SK-N-SH treated with all-trans-retinoic acid at 6 μM for 48 hours (cell line): ENCODE measurements at regions not wholly inside any gene's neighbourhood (a gene's known extent, or its start where the extent isn't known, plus 50 kb on each side); places are given as distances from the start of the nearest gene placed in this dataset.

Source experiments
- ARNTL ChIP-seq: fragments of 450-650 bp; formaldehyde crosslinking; IDR thresholded peaks from 2 replicates; pipeline ENCODE4 v1.5.0; 2020; ENCODE audit warnings: low read depth, mild to moderate bottlenecking, moderate library complexity, borderline replicate concordance
- OSR1 ChIP-seq: fragments of 250-450 bp; sonication (Bioruptor Pico); IDR thresholded peaks from 2 replicates; pipeline ENCODE4 v1.8.0; 2022; ENCODE audit warnings: moderate library complexity, mild to moderate bottlenecking, inconsistent platforms
- PPARA ChIP-seq: fragments of 250-450 bp; sonication (Bioruptor Pico); IDR thresholded peaks from 2 replicates; pipeline ENCODE4 v1.5.0; 2020; ENCODE audit warnings: mild to moderate bottlenecking, borderline replicate concordance
- RARB ChIP-seq: fragments of 250-450 bp; sonication (Bioruptor Pico); IDR thresholded peaks from 2 replicates; pipeline ENCODE4 v1.8.0; 2021; ENCODE audit warnings: mild to moderate bottlenecking, moderate library complexity
- ZNF8 ChIP-seq: fragments of 450-650 bp; formaldehyde crosslinking; IDR thresholded peaks from 2 replicates; pipeline ENCODE4 v1.5.0; 2020; ENCODE audit warnings: mild to moderate bottlenecking, moderate library complexity
- TF ChIP-seq, protein P1 (sequence below): fragments of 250-450 bp; sonication (Bioruptor Pico); IDR thresholded peaks from 2 replicates; pipeline ENCODE4 v1.5.1; 2020; ENCODE audit warnings: low read depth, mild to moderate bottlenecking, moderate library complexity
- TF ChIP-seq, protein P2 (sequence below): fragments of 250-450 bp; sonication (Bioruptor Pico); IDR thresholded peaks from 2 replicates; pipeline ENCODE4 v1.8.0; 2020; ENCODE audit warnings: mild to moderate bottlenecking, moderate library complexity, borderline replicate concordance
- TF ChIP-seq, protein P3 (sequence below): fragments of 250-450 bp; sonication (Bioruptor Pico); IDR thresholded peaks from 2 replicates; pipeline ENCODE4 v1.8.0; 2021; ENCODE audit warnings: low read depth, mild to moderate bottlenecking, moderate library complexity, borderline replicate concordance

- TF ChIP-seq, protein P1, sequence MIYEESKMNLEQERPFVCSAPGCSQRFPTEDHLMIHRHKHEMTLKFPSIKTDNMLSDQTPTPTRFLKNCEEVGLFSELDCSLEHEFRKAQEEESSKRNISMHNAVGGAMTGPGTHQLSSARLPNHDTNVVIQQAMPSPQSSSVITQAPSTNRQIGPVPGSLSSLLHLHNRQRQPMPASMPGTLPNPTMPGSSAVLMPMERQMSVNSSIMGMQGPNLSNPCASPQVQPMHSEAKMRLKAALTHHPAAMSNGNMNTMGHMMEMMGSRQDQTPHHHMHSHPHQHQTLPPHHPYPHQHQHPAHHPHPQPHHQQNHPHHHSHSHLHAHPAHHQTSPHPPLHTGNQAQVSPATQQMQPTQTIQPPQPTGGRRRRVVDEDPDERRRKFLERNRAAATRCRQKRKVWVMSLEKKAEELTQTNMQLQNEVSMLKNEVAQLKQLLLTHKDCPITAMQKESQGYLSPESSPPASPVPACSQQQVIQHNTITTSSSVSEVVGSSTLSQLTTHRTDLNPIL (CRISPR knock-in tag): no peak
- no peak for TF ChIP-seq ARNTL (CRISPR knock-in tag)
- no peak for TF ChIP-seq RARB (CRISPR knock-in tag)
- no peak for TF ChIP-seq PPARA (CRISPR knock-in tag)
- TF ChIP-seq, protein P2, sequence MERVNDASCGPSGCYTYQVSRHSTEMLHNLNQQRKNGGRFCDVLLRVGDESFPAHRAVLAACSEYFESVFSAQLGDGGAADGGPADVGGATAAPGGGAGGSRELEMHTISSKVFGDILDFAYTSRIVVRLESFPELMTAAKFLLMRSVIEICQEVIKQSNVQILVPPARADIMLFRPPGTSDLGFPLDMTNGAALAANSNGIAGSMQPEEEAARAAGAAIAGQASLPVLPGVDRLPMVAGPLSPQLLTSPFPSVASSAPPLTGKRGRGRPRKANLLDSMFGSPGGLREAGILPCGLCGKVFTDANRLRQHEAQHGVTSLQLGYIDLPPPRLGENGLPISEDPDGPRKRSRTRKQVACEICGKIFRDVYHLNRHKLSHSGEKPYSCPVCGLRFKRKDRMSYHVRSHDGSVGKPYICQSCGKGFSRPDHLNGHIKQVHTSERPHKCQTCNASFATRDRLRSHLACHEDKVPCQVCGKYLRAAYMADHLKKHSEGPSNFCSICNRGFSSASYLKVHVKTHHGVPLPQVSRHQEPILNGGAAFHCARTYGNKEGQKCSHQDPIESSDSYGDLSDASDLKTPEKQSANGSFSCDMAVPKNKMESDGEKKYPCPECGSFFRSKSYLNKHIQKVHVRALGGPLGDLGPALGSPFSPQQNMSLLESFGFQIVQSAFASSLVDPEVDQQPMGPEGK (CRISPR knock-in tag): no peak
- TF ChIP-seq ZNF8 (CRISPR knock-in tag): no peak
- TF ChIP-seq OSR1 (CRISPR knock-in tag): no peak
- TF ChIP-seq, protein P3, sequence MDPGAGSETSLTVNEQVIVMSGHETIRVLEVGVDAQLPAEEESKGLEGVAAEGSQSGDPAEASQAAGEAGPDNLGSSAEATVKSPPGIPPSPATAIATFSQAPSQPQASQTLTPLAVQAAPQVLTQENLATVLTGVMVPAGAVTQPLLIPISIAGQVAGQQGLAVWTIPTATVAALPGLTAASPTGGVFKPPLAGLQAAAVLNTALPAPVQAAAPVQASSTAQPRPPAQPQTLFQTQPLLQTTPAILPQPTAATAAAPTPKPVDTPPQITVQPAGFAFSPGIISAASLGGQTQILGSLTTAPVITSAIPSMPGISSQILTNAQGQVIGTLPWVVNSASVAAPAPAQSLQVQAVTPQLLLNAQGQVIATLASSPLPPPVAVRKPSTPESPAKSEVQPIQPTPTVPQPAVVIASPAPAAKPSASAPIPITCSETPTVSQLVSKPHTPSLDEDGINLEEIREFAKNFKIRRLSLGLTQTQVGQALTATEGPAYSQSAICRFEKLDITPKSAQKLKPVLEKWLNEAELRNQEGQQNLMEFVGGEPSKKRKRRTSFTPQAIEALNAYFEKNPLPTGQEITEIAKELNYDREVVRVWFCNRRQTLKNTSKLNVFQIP: no peak
Measured at GRCh38 chr1:106615473-106615872, 441.0 kb upstream of the PRMT6 start.
